NCI-H526 (cell line): ENCODE measurements at regions not wholly inside any gene's neighbourhood (a gene's known extent, or its start where the extent isn't known, plus 50 kb on each side); places are given as distances from the start of the nearest gene placed in this dataset.
A peak's percentile ranks its signal among the peaks of the same experiment; 100 is the strongest.
"Not testable (repeated sequence)": the region's sequence is repeated elsewhere in the genome, so short reads cannot be mapped to it uniquely, and the experiment has no call there.

ENCODE experiments used
- DNase-seq, 2 experiments: peaks; one replicate each; lab custom pipeline; 2025; lab: John Stamatoyannopoulos, UW

DNA sequence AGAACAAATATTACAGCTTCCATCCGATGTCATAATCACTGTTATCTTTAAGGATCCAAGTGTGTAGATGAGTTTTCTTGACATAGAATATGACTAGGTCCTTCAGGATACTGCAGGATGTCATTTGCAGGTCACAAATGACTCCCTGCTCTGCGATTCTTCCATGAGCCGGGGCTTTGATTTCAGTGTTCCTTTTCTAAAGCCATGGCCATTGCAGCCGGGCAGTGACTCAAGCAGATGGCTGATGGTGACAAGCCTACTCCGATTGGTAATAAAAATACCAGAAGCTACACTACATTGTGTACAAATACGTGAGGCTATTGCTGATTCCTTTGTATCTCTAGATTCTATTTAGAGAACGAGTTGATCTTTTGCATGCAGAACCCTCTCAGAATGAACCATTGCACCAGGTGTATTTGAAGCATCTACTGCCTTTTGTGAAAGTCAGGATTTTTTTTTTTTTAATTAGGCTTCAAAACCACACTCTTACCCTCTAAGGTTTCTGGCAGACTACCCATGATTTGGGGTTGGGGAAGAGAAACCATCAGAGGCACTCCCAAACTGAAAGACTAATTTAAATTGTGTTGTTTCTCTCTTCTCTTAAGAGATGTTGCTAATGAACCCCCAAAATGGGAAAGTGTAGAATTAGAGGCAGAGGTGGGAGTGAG, 271.0 kb upstream of the ADRA1B start:
- no peak for DNase-seq

- DNase-seq = no peak
These were observed 265.5 kb upstream of the ADRA1B start for GRCh38 chr5:159650803-159651202.

DNA sequence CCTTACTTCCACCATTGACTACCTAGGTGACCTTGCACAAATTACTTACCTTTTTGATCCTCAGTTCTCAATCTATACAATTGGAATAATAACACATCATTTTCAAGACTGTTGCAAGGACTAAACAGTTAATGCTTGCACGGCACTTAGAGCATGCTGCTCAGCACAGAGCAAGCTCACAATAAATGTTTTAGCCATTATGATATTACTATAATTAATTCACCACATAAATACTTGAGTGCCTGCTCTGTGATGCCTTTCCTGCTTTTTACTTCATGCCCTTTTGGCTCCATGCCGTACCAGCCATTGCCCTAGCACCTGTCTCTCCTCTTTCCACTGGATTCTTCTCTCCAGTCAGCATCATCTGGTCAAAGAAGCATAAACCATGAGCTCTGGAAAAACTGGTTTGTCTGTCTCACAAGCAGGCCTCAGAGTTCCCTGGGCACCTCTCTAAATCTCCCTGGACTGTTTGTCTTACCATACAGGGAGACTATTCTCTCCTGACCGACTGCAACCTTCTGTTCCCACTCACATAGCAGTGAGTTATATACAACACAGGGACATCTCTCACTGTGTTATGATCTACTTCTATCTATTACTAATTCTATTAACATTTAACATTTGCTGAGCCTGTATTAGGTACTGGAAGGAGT, 260.4 kb upstream of the ADRA1B start:
- peak in 1 of 2 experiments; percentile 24 for DNase-seq

DNA sequence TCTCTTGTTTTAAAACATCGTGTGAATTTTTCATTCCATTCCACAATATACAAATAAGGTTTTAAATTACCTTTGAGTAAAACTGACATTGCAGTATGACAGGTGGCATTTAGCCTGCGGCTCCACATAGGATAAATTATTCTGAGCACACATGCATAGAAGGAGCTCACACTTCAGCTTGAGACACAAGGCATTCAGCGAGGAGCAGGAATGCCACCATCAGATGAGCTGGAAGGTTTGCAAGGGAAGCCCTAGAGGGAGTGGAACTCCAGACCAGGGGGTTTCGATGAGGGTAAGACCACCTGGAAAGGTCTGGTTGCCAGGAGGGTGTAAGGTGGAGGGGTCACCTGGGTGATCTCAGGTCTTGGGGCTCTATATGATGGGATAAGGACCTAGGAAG, 259.0 kb upstream of the ADRA1B start:
- peak in 1 of 2 experiments; percentile 5 for DNase-seq

DNA sequence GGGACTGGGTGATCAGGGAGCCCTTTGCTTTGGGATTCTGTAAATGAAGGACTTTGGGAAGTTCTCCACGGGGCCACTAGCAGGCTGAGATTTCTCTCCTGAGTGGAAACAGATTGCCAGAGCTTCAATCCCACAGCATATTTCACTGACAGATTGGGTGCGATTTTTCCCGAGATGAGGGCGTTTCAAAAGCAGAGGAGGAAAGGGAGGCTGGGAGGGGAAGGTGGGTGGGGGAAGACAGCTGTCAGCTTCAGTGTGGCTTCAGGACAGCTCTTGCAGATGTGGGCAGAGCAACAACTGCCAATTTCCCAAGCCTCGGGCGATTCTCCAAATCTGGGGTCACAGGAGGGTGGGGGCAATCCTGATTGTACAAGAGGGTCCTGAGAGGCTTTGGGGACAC, 258.5 kb upstream of the ADRA1B start:
- DNase-seq = no peak

DNA sequence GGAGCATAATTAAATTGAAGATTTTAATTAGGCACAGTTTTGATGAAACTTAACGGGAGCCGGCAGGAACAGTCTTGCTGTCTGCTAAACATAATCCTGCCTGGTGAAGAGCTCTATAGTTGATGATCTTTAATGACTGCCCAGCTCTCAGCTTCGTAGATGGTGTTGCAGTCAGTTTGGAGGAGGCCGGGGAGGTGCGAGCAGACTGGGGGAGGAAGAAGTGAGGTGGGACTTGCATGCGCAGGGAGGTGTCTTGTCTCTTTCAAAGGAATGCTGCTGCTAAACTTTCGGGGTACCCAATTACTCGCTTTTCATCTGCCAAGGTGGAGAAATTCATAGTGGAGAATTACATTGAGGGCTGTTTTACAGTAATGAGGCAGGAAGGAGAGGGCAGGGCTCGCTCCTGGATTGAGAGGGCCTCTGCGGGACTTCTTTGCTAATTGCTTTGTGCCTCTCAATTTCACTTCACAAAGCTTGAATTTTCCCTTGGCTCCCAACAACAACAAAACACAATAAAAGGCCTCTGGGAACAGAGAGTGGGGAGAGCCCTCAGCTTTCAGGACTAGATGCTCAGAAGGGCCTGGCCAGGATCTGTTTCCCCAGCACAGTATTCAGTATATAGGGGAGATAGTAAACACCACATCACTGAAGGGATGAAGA, 257.9 kb upstream of the ADRA1B start:
- no peak for DNase-seq

- DNase-seq = no peak
These were observed 255.9 kb upstream of the ADRA1B start for GRCh38 chr5:159660401-159660800.

- DNase-seq = no peak
These were observed 252.3 kb upstream of the ADRA1B start for GRCh38 chr5:159663986-159664385.

GRCh38 chr5:159667286-159667685, 249.0 kb upstream of the ADRA1B start:
- no peak for DNase-seq

- no peak for DNase-seq
These were observed 247.7 kb upstream of the ADRA1B start for GRCh38 chr5:159668556-159668955.

- DNase-seq = no peak
These were observed 246.7 kb upstream of the ADRA1B start for GRCh38 chr5:159669559-159669958.

DNA sequence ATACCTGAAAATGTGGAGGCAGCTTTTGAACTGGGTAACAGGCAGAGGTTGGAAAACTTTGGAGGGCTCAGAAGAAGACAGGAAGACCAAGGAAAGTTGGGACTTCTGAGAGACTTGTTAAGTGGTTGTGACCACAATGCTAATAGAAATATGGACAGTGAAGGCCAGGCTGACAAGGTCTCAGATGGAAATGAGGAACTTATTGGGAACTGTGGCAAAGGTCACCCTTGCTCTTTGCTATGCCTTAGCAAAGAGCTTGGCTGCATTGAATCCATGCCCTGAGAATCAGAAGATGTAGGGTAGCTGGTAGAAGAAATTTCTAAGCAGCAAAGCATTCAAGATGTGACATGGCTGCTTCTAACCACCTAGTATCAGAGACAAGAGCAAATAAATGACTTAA, 244.4 kb upstream of the ADRA1B start:
- DNase-seq = no peak

- DNase-seq = no peak
These were observed 242.7 kb upstream of the ADRA1B start for GRCh38 chr5:159673538-159673937.

GRCh38 chr5:159678657-159679392, 237.5 kb upstream of the ADRA1B start:
- no peak for DNase-seq

DNA sequence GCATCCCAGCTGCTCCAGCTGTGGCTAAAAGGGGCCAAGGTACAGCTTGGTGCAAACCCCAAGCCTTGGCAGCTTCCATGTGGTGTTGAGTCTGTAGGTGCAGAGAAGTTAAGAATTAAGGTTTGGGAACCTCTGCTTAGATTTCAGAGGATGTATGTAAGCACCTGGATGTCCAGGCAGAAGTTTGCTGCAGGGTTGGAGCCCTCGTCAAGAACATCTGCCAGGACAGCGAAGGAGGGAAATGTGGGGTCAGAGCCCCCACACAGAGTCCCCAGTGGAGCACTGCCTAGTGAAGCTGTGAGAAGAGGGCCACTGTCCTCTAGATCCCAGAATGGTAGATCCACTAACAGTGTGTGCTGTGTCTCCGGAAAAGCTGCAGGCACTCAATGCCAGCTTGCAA, 236.2 kb upstream of the ADRA1B start:
- DNase-seq = no peak

DNA sequence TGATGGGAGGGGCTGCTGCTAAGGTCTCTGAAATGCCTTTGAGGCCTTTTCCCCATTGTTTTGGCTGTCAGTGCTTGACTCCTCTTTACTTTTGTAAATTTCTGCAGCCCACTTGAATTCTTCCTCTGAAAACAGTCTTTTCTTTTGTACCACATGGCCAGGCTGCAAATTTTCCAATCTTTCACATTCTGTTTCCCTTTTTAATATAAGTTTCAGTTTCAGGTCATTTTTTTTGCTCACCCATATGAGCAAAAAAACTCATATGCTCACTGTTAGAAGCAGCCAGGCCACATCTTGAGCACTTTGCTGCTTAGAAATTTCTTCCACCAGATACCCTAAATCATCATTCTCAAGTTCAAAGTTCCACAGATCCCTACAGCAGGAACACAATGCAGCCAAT, 234.6 kb upstream of the ADRA1B start:
- DNase-seq = no peak

DNA sequence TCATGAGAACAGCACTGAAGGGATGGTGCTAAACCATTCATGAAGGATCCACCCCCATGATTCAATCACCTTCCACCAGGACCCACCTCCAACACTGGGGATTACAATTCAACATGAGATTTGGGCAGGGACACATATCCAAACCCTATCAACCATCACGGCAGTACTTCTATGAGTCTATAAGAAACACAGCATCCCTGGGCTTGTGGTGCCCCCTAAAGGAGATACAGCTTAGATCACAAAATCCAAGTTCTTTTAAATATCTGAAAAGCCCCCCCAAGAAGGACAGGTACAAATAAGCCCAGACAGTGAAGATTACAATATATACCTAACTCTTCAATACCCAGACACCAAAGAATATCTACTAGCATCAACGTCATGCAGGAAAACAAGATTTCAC, 233.7 kb upstream of the ADRA1B start:
- DNase-seq = no peak

DNA sequence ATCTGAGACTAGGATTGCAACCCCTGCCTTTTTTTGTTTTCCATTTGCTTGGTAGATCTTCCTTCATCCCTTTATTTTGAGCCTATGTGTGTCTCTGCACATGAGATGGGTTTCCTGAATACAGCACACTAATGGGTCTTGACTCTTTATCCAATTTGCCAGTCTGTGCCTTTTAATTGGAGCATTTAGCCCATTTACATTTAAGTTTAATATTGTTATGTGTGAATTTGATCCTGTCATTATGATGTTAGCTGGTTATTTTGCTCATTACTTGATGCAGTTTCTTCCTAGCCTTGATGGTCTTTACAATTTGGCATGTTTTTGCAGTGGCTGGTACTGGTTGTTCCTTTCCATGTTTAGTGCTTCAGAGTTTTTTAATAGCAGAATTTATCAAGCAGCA, 228.4 kb upstream of the ADRA1B start:
- DNase-seq = not testable (repeated sequence)

DNA sequence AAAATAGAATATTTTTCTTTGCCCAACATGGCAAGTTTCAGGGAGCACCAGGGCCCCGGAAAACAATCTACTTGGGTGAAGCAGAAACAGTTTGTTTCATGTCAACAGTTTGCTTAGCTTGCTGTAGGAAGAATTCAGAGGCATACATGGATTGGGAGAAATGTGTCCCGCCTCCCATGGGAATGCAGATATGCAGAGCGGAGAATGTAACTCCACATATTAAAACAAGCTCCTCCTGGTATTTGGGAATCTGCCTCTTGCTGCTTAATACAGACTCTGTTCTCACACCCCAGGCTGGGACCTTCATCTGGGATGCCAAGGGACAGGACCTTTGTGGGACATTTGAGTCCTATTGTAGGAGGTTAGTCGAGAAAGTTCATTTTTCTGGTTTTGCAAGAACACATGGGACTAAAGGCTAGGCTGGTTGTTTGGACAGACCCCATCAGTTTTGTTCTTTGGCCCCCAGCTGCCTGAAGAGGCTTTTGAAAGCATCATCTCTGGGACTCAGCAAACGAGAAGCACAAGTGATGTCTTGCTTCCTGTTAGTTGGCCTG, 220.5 kb upstream of the ADRA1B start:
- no peak for DNase-seq

DNA sequence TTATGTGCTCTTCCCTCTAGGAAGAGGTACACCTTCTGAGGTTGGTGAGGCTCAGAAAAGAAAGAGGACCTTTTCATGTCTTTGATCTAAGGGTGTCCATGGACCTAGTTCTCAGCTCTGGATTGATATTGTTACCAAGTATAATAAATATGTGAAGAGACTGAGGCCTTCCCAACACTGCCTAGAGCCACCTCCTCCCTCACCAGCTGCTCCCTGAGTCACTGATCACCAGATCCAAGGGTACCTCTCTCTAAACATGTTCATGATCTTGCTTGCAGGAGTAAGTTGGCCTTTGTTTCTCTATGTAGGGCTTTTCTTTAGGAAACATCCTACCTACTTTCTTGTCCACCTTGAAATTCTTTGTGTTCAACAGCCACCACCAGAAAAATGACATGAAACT, 218.8 kb upstream of the ADRA1B start:
- no peak for DNase-seq

DNA sequence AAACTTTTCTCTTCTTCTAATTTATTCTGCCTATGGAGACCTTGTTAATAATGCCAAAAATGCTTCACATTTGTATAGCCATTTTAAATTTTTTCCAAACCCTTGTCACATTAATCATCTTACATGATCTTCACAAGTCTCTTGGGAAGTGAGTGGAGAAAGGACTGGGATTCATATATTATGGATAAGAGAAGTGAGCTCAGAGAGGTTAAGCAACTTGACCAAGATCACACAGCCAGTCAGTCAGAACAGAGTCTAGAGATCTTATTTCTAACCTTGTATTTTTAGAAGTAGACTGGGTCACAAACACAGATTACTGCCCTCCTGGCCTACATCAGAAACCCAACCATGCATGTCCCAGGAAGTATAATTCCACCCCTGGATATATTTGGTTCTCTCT, 218.0 kb upstream of the ADRA1B start:
- DNase-seq = no peak

- no peak for DNase-seq
These were observed 216.3 kb upstream of the ADRA1B start for GRCh38 chr5:159700016-159700415.
